H9 (cell line): ENCODE measurements at regions not wholly inside any gene's neighbourhood (a gene's known extent, or its start where the extent isn't known, plus 50 kb on each side); places are given as distances from the start of the nearest gene placed in this dataset.

ENCODE experiments used
- DNase-seq: peaks from one replicate; pipeline ENCODE4 v3.0.0-alpha.2; 2017
- H2AFZ ChIP-seq: one replicate; pipeline ENCODE4 v1.6.1; 2013; ENCODE audit warnings: mild to moderate bottlenecking, low read length, control low read depth, moderate library complexity
- H2AK5ac ChIP-seq: 2 replicates; pipeline ENCODE4 v1.6.1; 2013; ENCODE audit warnings: low read length, control low read depth, mixed read lengths; ENCODE audit not compliant: insufficient read length
- H2BK120ac ChIP-seq: one replicate; pipeline ENCODE4 v1.6.1; 2013; ENCODE audit warnings: low read depth, mild to moderate bottlenecking, low read length, control low read depth, inconsistent platforms; ENCODE audit not compliant: poor library complexity, severe bottlenecking
- H2BK12ac ChIP-seq: 2 replicates; pipeline ENCODE4 v1.6.1; 2013; ENCODE audit warnings: low read length, control low read depth, mixed read lengths, low read depth; ENCODE audit not compliant: insufficient read length
- H2BK15ac ChIP-seq: 2 replicates; pipeline ENCODE4 v1.6.1; 2013; ENCODE audit warnings: low read depth, low read length, control low read depth
- H2BK20ac ChIP-seq: one replicate; pipeline ENCODE4 v1.6.1; 2013; ENCODE audit warnings: low read depth, mild to moderate bottlenecking, low read length, control low read depth, inconsistent platforms; ENCODE audit not compliant: poor library complexity, severe bottlenecking
- H2BK5ac ChIP-seq: 2 replicates; pipeline ENCODE4 v1.6.1; 2013; ENCODE audit warnings: low read length, control low read depth, mixed read lengths; ENCODE audit not compliant: insufficient read length
- H3K14ac ChIP-seq: 2 replicates; pipeline ENCODE4 v1.6.1; 2013; ENCODE audit warnings: low read length, control low read depth; ENCODE audit not compliant: insufficient read depth
- H3K18ac ChIP-seq: 2 replicates; pipeline ENCODE4 v1.6.1; 2013; ENCODE audit warnings: low read depth, mild to moderate bottlenecking, mixed read lengths, low read length, control low read depth; ENCODE audit not compliant: insufficient read length
- H3K23ac ChIP-seq: 2 replicates; pipeline ENCODE4 v1.6.1; 2013; ENCODE audit warnings: low read length, control low read depth, mixed read lengths, low read depth; ENCODE audit not compliant: insufficient read length
- H3K23me2 ChIP-seq: 2 replicates; pipeline ENCODE4 v1.6.1; 2013; ENCODE audit warnings: low read depth, mild to moderate bottlenecking, mixed read lengths, low read length, control low read depth; ENCODE audit not compliant: insufficient read length, poor library complexity, severe bottlenecking
- H3K27ac ChIP-seq: 2 replicates; pipeline ENCODE4 v1.5.1; 2013; ENCODE audit warnings: low read length, control low read depth, mixed read lengths, low read depth; ENCODE audit not compliant: insufficient read length
- H3K27me3 ChIP-seq: 2 replicates; pipeline ENCODE4 v1.6.1; 2013; ENCODE audit warnings: low read length, control low read depth, inconsistent platforms; ENCODE audit not compliant: insufficient read depth
- H3K4ac ChIP-seq: 2 replicates; pipeline ENCODE4 v1.6.1; 2013; ENCODE audit warnings: low read depth, mild to moderate bottlenecking, control low read depth, inconsistent platforms, low read length, moderate library complexity
- H3K4me1 ChIP-seq: 2 replicates; pipeline ENCODE4 v1.6.1; 2013; ENCODE audit warnings: low read length, control low read depth, inconsistent platforms; ENCODE audit not compliant: insufficient read depth
- H3K4me2 ChIP-seq: 2 replicates; pipeline ENCODE4 v1.6.1; 2013; ENCODE audit warnings: low read length, control low read depth, mixed read lengths; ENCODE audit not compliant: insufficient read length, insufficient read depth
- H3K56ac ChIP-seq: 2 replicates; pipeline ENCODE4 v1.6.1; 2013; ENCODE audit warnings: low read depth, mild to moderate bottlenecking, mixed read lengths, low read length, control low read depth; ENCODE audit not compliant: insufficient read length
- H3K79me1 ChIP-seq: 2 replicates; pipeline ENCODE4 v1.6.1; 2013; ENCODE audit warnings: low read depth, mild to moderate bottlenecking, moderate library complexity, low read length, control low read depth, inconsistent platforms; ENCODE audit not compliant: insufficient read depth, poor library complexity, severe bottlenecking
- H3K79me2 ChIP-seq: 2 replicates; pipeline ENCODE4 v1.6.1; 2013; ENCODE audit warnings: low read length, control low read depth, inconsistent platforms; ENCODE audit not compliant: insufficient read depth
- H3K9ac ChIP-seq: 2 replicates; pipeline ENCODE4 v1.6.1; 2013; ENCODE audit warnings: low read length, control low read depth, mixed read lengths; ENCODE audit not compliant: insufficient read length; ENCODE audit errors: extremely low read depth
- H3K9me3 ChIP-seq: one replicate; pipeline ENCODE4 v1.6.1; 2013; ENCODE audit warnings: low read depth, low read length, inconsistent platforms; ENCODE audit not compliant: control insufficient read depth
- H3T11ph ChIP-seq: one replicate; pipeline ENCODE4 v1.6.1; 2013; ENCODE audit warnings: mild to moderate bottlenecking, low read length, control low read depth, inconsistent platforms
- H4K20me1 ChIP-seq: one replicate; pipeline ENCODE4 v1.6.1; 2013; ENCODE audit not compliant: control insufficient read depth, insufficient read length, insufficient read depth
- H4K5ac ChIP-seq: 2 replicates; pipeline ENCODE4 v1.6.1; 2013; ENCODE audit warnings: low read depth, mild to moderate bottlenecking, mixed read lengths, low read length, control low read depth; ENCODE audit not compliant: insufficient read length
- H4K8ac ChIP-seq: replicated peaks from 2 replicates; pipeline ENCODE4 v1.6.1; 2013; ENCODE audit warnings: low read length, control low read depth, mixed read lengths, low read depth; ENCODE audit not compliant: insufficient read length
- H4K91ac ChIP-seq: 2 replicates; pipeline ENCODE4 v1.6.1; 2013; ENCODE audit warnings: low read depth, mild to moderate bottlenecking, moderate library complexity, mixed read lengths, low read length, control low read depth; ENCODE audit not compliant: insufficient read length
- H3K27ac Mint-ChIP-seq, 3 experiments: 2 replicates in 2 of 3; 3 replicates in 1 of 3; pipeline ENCODE4 v1.8.0; 2020 to 2021; ENCODE audit warnings: mixed read lengths in 3 of 3, mild to moderate bottlenecking in 1 of 3, moderate library complexity in 1 of 3
- H3K27me3 Mint-ChIP-seq: 2 replicates; pipeline ENCODE4 v1.8.0; 2021; ENCODE audit warnings: low read depth, mild to moderate bottlenecking, moderate library complexity, mixed read lengths
- H3K36me3 Mint-ChIP-seq, 3 experiments: 2 replicates in 2 of 3; 3 replicates in 1 of 3; pipeline ENCODE4 v1.8.0; 2020 to 2021; ENCODE audit warnings: low read depth in 3 of 3, mixed read lengths in 3 of 3; ENCODE audit not compliant: insufficient read depth in 1 of 3
- H3K4me1 Mint-ChIP-seq, 2 experiments: 2 replicates each; pipeline ENCODE4 v1.8.0; 2020; ENCODE audit warnings: mixed read lengths in 2 of 2
- H3K4me3 Mint-ChIP-seq, 2 experiments: 2 replicates in 1 of 2; 3 replicates in 1 of 2; pipeline ENCODE4 v1.8.0; 2020 to 2021; ENCODE audit warnings: mild to moderate bottlenecking in 2 of 2, mixed read lengths in 2 of 2, moderate library complexity in 1 of 2
- H3K9me3 Mint-ChIP-seq, 2 experiments: 2 replicates in 1 of 2; 3 replicates in 1 of 2; pipeline ENCODE4 v1.8.0; 2020; ENCODE audit warnings: mild to moderate bottlenecking in 2 of 2, mixed read lengths in 2 of 2, moderate library complexity in 1 of 2
- CTCF ChIP-seq: fragments of 200-600 bp; sonication (generic); conservative IDR thresholded peaks from 3 replicates; pipeline ENCODE4 v1.8.0; 2021; ENCODE audit warnings: antibody characterized with exemption, mild to moderate bottlenecking
- WGBS: extraction: QIAGEN DNeasy Blood & Tissue Kit; methylation state at CpG from one replicate; pipeline ENCODE4 v1.1.7; 2013; ENCODE audit warnings: missing lambda C conversion rate, low lambda C conversion rate, mixed read lengths; ENCODE audit not compliant: insufficient read length; ENCODE audit errors: extremely low coverage; 5-methylcytosine and 5-hydroxymethylcytosine counted together

DNA sequence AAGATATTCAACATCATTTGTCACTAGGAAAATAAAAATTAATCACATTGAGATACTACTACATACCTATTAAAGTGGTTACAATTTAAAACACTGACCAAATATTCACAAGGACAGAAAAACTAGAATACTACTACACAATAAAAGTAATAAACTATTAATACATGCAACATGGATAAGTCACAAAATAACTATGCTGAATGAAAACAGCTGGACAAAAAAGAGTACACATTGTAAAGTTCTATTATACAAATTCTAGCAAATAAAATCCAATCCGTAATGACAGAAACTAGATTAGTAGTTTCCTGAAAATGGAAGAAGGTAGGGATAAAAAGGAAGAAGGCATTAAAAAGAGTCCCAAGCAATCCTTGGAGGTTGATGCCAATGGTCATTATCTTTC is 348.7 kb upstream of the PTBP2 start:
- H3K9me3 ChIP-seq = no peaks in the 10 kb centered on the region

More for the DNA sequence above, 348.7 kb upstream of the PTBP2 start:
- Histone ChIP-seq H2BK15ac (no peak overlapping the region), H2BK12ac (no peak overlapping the region), H3K27me3 (no peaks in the 10 kb centered on the region), H2BK20ac (no peak overlapping the region), H2AFZ (no peak overlapping the region), H3K4ac (no peak overlapping the region), H3K23ac (no peak overlapping the region), H4K20me1 (no peaks in the 10 kb centered on the region), H3K23me2 (no peaks in the 10 kb centered on the region), H3K56ac (no peak overlapping the region), H3K79me2 (no peaks in the 10 kb centered on the region), H3K79me1 (no peaks in the 10 kb centered on the region), H3K4me2 (no peak overlapping the region), H3K4me1 (no peaks in the 10 kb centered on the region), H3K27ac (no peak overlapping the region), H2BK5ac (no peak overlapping the region), H3K14ac (no peak overlapping the region), H2AK5ac (no peak overlapping the region), H4K91ac (no peak overlapping the region), H2BK120ac (no peak overlapping the region), H4K5ac (no peak overlapping the region), H3T11ph (no peak overlapping the region), H3K18ac (no peak overlapping the region), H3K9ac (no peak overlapping the region), H4K8ac (no peak overlapping the region)
- Mint-ChIP-seq H3K4me3 (no peak overlapping the region), H3K9me3 (no peaks in the 10 kb centered on the region; a peak in 1 of 5 replicates), H3K4me1 (peaks cover 9% of the 10 kb centered on the region in 2 experiments), H3K27me3 (no peaks in the 10 kb centered on the region), H3K36me3 (no peaks in the 10 kb centered on the region), H3K27ac (no peak overlapping the region)
- no peak for DNase-seq
- TF ChIP-seq CTCF = no peak
- WGBS = no CpG with 5 or more reads among the region's 1 CpG
